Effector CD4-positive, alpha-beta T cell (primary cell): ENCODE measurements at regions not wholly inside any gene's neighbourhood (a gene's known extent, or its start where the extent isn't known, plus 50 kb on each side); places are given as distances from the start of the nearest gene placed in this dataset.
"Not testable (repeated sequence)": the region's sequence is repeated elsewhere in the genome, so short reads cannot be mapped to it uniquely, and the experiment has no call there.

Source experiments
- DNase-seq: peaks from one replicate; pipeline ENCODE4 v3.0.0-alpha.2; 2020

GRCh38 chr11:25771605-25772004, 560.3 kb upstream of the ANO3 start:
- no peak for DNase-seq

- no peak for DNase-seq
Measured at GRCh38 chr11:25775603-25776002, 556.3 kb upstream of the ANO3 start.

- DNase-seq, result no peak
Measured at GRCh38 chr11:25776238-25776637, 555.7 kb upstream of the ANO3 start.

GRCh38 chr11:25777343-25777742, 554.6 kb upstream of the ANO3 start:
- DNase-seq, result no peak

GRCh38 chr11:25779033-25779432, 552.9 kb upstream of the ANO3 start:
- DNase-seq, result no peak

- no peak for DNase-seq
Measured at GRCh38 chr11:25787416-25787815, 544.5 kb upstream of the ANO3 start.

- DNase-seq, result no peak
Measured at GRCh38 chr11:25790396-25790795, 541.5 kb upstream of the ANO3 start.

- DNase-seq, result no peak
Measured at GRCh38 chr11:25793637-25794036, 538.3 kb upstream of the ANO3 start.

- no peak for DNase-seq
Measured at GRCh38 chr11:25794804-25795203, 537.1 kb upstream of the ANO3 start.

- DNase-seq, result no peak
Measured at GRCh38 chr11:25816411-25816810, 515.5 kb upstream of the ANO3 start.

GRCh38 chr11:25824688-25825087, 507.2 kb upstream of the ANO3 start:
- DNase-seq, result no peak

- DNase-seq, result not testable (repeated sequence)
Measured at GRCh38 chr11:25831485-25831884, 500.4 kb upstream of the ANO3 start.

- DNase-seq, result no peak
Measured at GRCh38 chr11:25838918-25839625, 492.9 kb upstream of the ANO3 start.

- DNase-seq, result no peak
Measured at GRCh38 chr11:25844811-25845210, 487.1 kb upstream of the ANO3 start.

- no peak for DNase-seq
Measured at GRCh38 chr11:25855916-25856315, 476.0 kb upstream of the ANO3 start.

- no peak for DNase-seq
Measured at GRCh38 chr11:25859776-25860175, 472.2 kb upstream of the ANO3 start.

GRCh38 chr11:25860677-25861450, 471.1 kb upstream of the ANO3 start:
- no peak for DNase-seq

- DNase-seq, result no peak
Measured at GRCh38 chr11:25862159-25862558, 469.8 kb upstream of the ANO3 start.

GRCh38 chr11:25863986-25864385, 467.9 kb upstream of the ANO3 start:
- no peak for DNase-seq

- DNase-seq, result no peak
Measured at GRCh38 chr11:25876456-25876965, 455.4 kb upstream of the ANO3 start.

GRCh38 chr11:25886036-25886435, 445.9 kb upstream of the ANO3 start:
- DNase-seq, result no peak

- no peak for DNase-seq
Measured at GRCh38 chr11:25890626-25891260, 441.2 kb upstream of the ANO3 start.

- DNase-seq, result no peak
Measured at GRCh38 chr11:25891960-25892359, 440.0 kb upstream of the ANO3 start.
